ENCODE measurements at regions not wholly inside any gene's neighbourhood (a gene's known extent, or its start where the extent isn't known, plus 50 kb on each side); places are given as distances from the start of the nearest gene placed in this dataset.
A peak's percentile ranks its signal among the peaks of the same experiment; 100 is the strongest.

- Histone ChIP-seq H3K4me3 (ENCODE audit: low read length in 2 of 2) (no peak overlapping the region), H3K9me3 (ENCODE audit: control insufficient read depth in 2 of 2, insufficient read depth in 1 of 2, low read length in 1 of 2) (no peaks in the 10 kb centered on the region), H3K4me1 (ENCODE audit: control insufficient read depth in 2 of 2, insufficient read depth in 2 of 2, low read length in 2 of 2) (no peaks in the 10 kb centered on the region), H3K27me3 (ENCODE audit: control insufficient read depth in 2 of 2, insufficient read depth in 1 of 2, low read length in 1 of 2) (no peaks in the 10 kb centered on the region), H3K27ac (ENCODE audit: low read depth in 1 of 2, low read length in 1 of 2) (no peak overlapping the region), H3K36me3 (ENCODE audit: control insufficient read depth in 2 of 2, insufficient read depth in 2 of 2, low read length in 1 of 2) (no peaks in the 10 kb centered on the region)
- DNase-seq (ENCODE audit: low read depth in 6 of 9, low spot score in 9 of 9): no peak
- 94% methylated on average over 13 of the region's 13 CpGs for WGBS
These were observed 610.2 kb downstream of the ZEB2 start for GRCh38 chr2:143909577-143910353.

- Histone ChIP-seq H3K4me3 (ENCODE audit: low read length in 2 of 2) (no peak overlapping the region), H3K4me1 (ENCODE audit: control insufficient read depth in 2 of 2, insufficient read depth in 2 of 2, low read length in 2 of 2) (no peaks in the 10 kb centered on the region), H3K9me3 (ENCODE audit: control insufficient read depth in 2 of 2, insufficient read depth in 1 of 2, low read length in 1 of 2) (no peaks in the 10 kb centered on the region), H3K36me3 (ENCODE audit: control insufficient read depth in 2 of 2, insufficient read depth in 2 of 2, low read length in 1 of 2) (no peaks in the 10 kb centered on the region), H3K27ac (ENCODE audit: low read depth in 1 of 2, low read length in 1 of 2) (no peak overlapping the region), H3K27me3 (ENCODE audit: control insufficient read depth in 2 of 2, insufficient read depth in 1 of 2, low read length in 1 of 2) (no peaks in the 10 kb centered on the region)
- DNase-seq (ENCODE audit: low read depth in 6 of 9, low spot score in 9 of 9): no peak
- 98% methylated on average over 7 of the region's 7 CpGs for WGBS
These were observed 611.1 kb downstream of the ZEB2 start for GRCh38 chr2:143908843-143909242.

- H3K36me3 ChIP-seq (ENCODE audit: control insufficient read depth in 2 of 2, insufficient read depth in 2 of 2, low read length in 1 of 2): no peaks in the 10 kb centered on the region
- H3K27ac ChIP-seq (ENCODE audit: low read depth in 1 of 2, low read length in 1 of 2): no peak overlapping the region
- no peaks in the 10 kb centered on the region for H3K4me1 ChIP-seq (ENCODE audit: control insufficient read depth in 2 of 2, insufficient read depth in 2 of 2, low read length in 2 of 2)
- H3K27me3 ChIP-seq (ENCODE audit: control insufficient read depth in 2 of 2, insufficient read depth in 1 of 2, low read length in 1 of 2): no peaks in the 10 kb centered on the region
- H3K9me3 ChIP-seq (ENCODE audit: control insufficient read depth in 2 of 2, insufficient read depth in 1 of 2, low read length in 1 of 2): no peaks in the 10 kb centered on the region
- H3K4me3 ChIP-seq (ENCODE audit: low read length in 2 of 2): no peak overlapping the region
- no peak for DNase-seq (ENCODE audit: low read depth in 6 of 9, low spot score in 9 of 9)
- WGBS: 97% methylated on average over 7 of the region's 7 CpGs
These were observed 612.1 kb downstream of the ZEB2 start for GRCh38 chr2:143907801-143908200.

GRCh38 chr2:143906850-143907249 is 613.1 kb downstream of the ZEB2 start:
- no peaks in the 10 kb centered on the region for H3K36me3 ChIP-seq (ENCODE audit: control insufficient read depth in 2 of 2, insufficient read depth in 2 of 2, low read length in 1 of 2)
- H3K4me1 ChIP-seq (ENCODE audit: control insufficient read depth in 2 of 2, insufficient read depth in 2 of 2, low read length in 2 of 2): no peaks in the 10 kb centered on the region
- WGBS: 98% methylated on average over 4 of the region's 4 CpGs
- H3K27ac ChIP-seq (ENCODE audit: low read depth in 1 of 2, low read length in 1 of 2): no peak overlapping the region
- H3K9me3 ChIP-seq (ENCODE audit: control insufficient read depth in 2 of 2, insufficient read depth in 1 of 2, low read length in 1 of 2): no peaks in the 10 kb centered on the region
- no peak for DNase-seq (ENCODE audit: low read depth in 6 of 9, low spot score in 9 of 9)
- no peaks in the 10 kb centered on the region for H3K27me3 ChIP-seq (ENCODE audit: control insufficient read depth in 2 of 2, insufficient read depth in 1 of 2, low read length in 1 of 2)
- H3K4me3 ChIP-seq (ENCODE audit: low read length in 2 of 2): no peak overlapping the region

GRCh38 chr2:143905587-143905986 is 614.3 kb downstream of the ZEB2 start:
- Histone ChIP-seq H3K9me3 (ENCODE audit: control insufficient read depth in 2 of 2, insufficient read depth in 1 of 2, low read length in 1 of 2) (no peaks in the 10 kb centered on the region), H3K4me3 (ENCODE audit: low read length in 2 of 2) (no peak overlapping the region), H3K4me1 (ENCODE audit: control insufficient read depth in 2 of 2, insufficient read depth in 2 of 2, low read length in 2 of 2) (no peaks in the 10 kb centered on the region), H3K27me3 (ENCODE audit: control insufficient read depth in 2 of 2, insufficient read depth in 1 of 2, low read length in 1 of 2) (no peaks in the 10 kb centered on the region), H3K36me3 (ENCODE audit: control insufficient read depth in 2 of 2, insufficient read depth in 2 of 2, low read length in 1 of 2) (no peaks in the 10 kb centered on the region), H3K27ac (ENCODE audit: low read depth in 1 of 2, low read length in 1 of 2) (no peak overlapping the region)
- WGBS: 97% methylated on average over 4 of the region's 4 CpGs
- no peak for DNase-seq (ENCODE audit: low read depth in 6 of 9, low spot score in 9 of 9)

- 94% methylated on average over 5 of the region's 5 CpGs for WGBS
- H3K4me1 ChIP-seq (ENCODE audit: control insufficient read depth in 2 of 2, insufficient read depth in 2 of 2, low read length in 2 of 2): no peaks in the 10 kb centered on the region
- no peak overlapping the region for H3K27ac ChIP-seq (ENCODE audit: low read depth in 1 of 2, low read length in 1 of 2)
- no peaks in the 10 kb centered on the region for H3K9me3 ChIP-seq (ENCODE audit: control insufficient read depth in 2 of 2, insufficient read depth in 1 of 2, low read length in 1 of 2)
- no peak for DNase-seq (ENCODE audit: low read depth in 6 of 9, low spot score in 9 of 9)
- H3K36me3 ChIP-seq (ENCODE audit: control insufficient read depth in 2 of 2, insufficient read depth in 2 of 2, low read length in 1 of 2): no peaks in the 10 kb centered on the region
- no peaks in the 10 kb centered on the region for H3K27me3 ChIP-seq (ENCODE audit: control insufficient read depth in 2 of 2, insufficient read depth in 1 of 2, low read length in 1 of 2)
- no peak overlapping the region for H3K4me3 ChIP-seq (ENCODE audit: low read length in 2 of 2)
These were observed 616.6 kb downstream of the ZEB2 start for GRCh38 chr2:143903172-143903856.

GRCh38 chr2:143901185-143901842 is 618.6 kb downstream of the ZEB2 start:
- H3K9me3 ChIP-seq (ENCODE audit: control insufficient read depth in 2 of 2, insufficient read depth in 1 of 2, low read length in 1 of 2): no peaks in the 10 kb centered on the region
- H3K27ac ChIP-seq (ENCODE audit: low read depth in 1 of 2, low read length in 1 of 2): no peak overlapping the region
- DNase-seq (ENCODE audit: low read depth in 6 of 9, low spot score in 9 of 9): peak in 1 of 9 donors; percentile 8
- no peak overlapping the region for H3K4me3 ChIP-seq (ENCODE audit: low read length in 2 of 2)
- no peaks in the 10 kb centered on the region for H3K4me1 ChIP-seq (ENCODE audit: control insufficient read depth in 2 of 2, insufficient read depth in 2 of 2, low read length in 2 of 2)
- no peaks in the 10 kb centered on the region for H3K36me3 ChIP-seq (ENCODE audit: control insufficient read depth in 2 of 2, insufficient read depth in 2 of 2, low read length in 1 of 2)
- H3K27me3 ChIP-seq (ENCODE audit: control insufficient read depth in 2 of 2, insufficient read depth in 1 of 2, low read length in 1 of 2): no peaks in the 10 kb centered on the region
- 80% methylated on average over 4 of the region's 4 CpGs for WGBS

- H3K4me1 ChIP-seq (ENCODE audit: control insufficient read depth in 2 of 2, insufficient read depth in 2 of 2, low read length in 2 of 2): no peaks in the 10 kb centered on the region
- WGBS: 98% methylated on average over 4 of the region's 4 CpGs
These were observed 619.9 kb downstream of the ZEB2 start for GRCh38 chr2:143899987-143900386.

GRCh38 chr2:143893371-143893770 is 626.5 kb downstream of the ZEB2 start:
- H3K36me3 ChIP-seq (ENCODE audit: control insufficient read depth in 2 of 2, insufficient read depth in 2 of 2, low read length in 1 of 2): no peaks in the 10 kb centered on the region
- H3K27me3 ChIP-seq (ENCODE audit: control insufficient read depth in 2 of 2, insufficient read depth in 1 of 2, low read length in 1 of 2): no peaks in the 10 kb centered on the region
- no peak overlapping the region for H3K27ac ChIP-seq (ENCODE audit: low read depth in 1 of 2, low read length in 1 of 2)
- H3K9me3 ChIP-seq (ENCODE audit: control insufficient read depth in 2 of 2, insufficient read depth in 1 of 2, low read length in 1 of 2): no peaks in the 10 kb centered on the region
- no peak overlapping the region for H3K4me3 ChIP-seq (ENCODE audit: low read length in 2 of 2)
- 99% methylated on average over 3 of the region's 3 CpGs for WGBS
- no peaks in the 10 kb centered on the region for H3K4me1 ChIP-seq (ENCODE audit: control insufficient read depth in 2 of 2, insufficient read depth in 2 of 2, low read length in 2 of 2)
- DNase-seq (ENCODE audit: low read depth in 6 of 9, low spot score in 9 of 9): no peak

More at GRCh38 chr2:143899987-143900386, 619.9 kb downstream of the ZEB2 start:
- H3K9me3 ChIP-seq (ENCODE audit: control insufficient read depth in 2 of 2, insufficient read depth in 1 of 2, low read length in 1 of 2): no peaks in the 10 kb centered on the region
- no peak overlapping the region for H3K27ac ChIP-seq (ENCODE audit: low read depth in 1 of 2, low read length in 1 of 2)
- no peak overlapping the region for H3K4me3 ChIP-seq (ENCODE audit: low read length in 2 of 2)
- no peaks in the 10 kb centered on the region for H3K36me3 ChIP-seq (ENCODE audit: control insufficient read depth in 2 of 2, insufficient read depth in 2 of 2, low read length in 1 of 2)
- no peaks in the 10 kb centered on the region for H3K27me3 ChIP-seq (ENCODE audit: control insufficient read depth in 2 of 2, insufficient read depth in 1 of 2, low read length in 1 of 2)
- DNase-seq (ENCODE audit: low read depth in 6 of 9, low spot score in 9 of 9): no peak
